ENCODE measurements at regions not wholly inside any gene's neighbourhood (a gene's known extent, or its start where the extent isn't known, plus 50 kb on each side); places are given as distances from the start of the nearest gene placed in this dataset.

- TF ChIP-seq CTCF (IDR thresholded peaks at IDR 0.05) (no peak), POLR2AphosphoS5 (IDR thresholded peaks at IDR 0.05) (no peak), POLR2A (IDR thresholded peaks at IDR 0.05) (no peak)
Observed at GRCh38 chr2:106304612-106305184, 110.6 kb upstream of the UXS1 start.

Measured in prostate gland (tissue), 2 donors.